A549 (cell line): ENCODE measurements at regions not wholly inside any gene's neighbourhood (a gene's known extent, or its start where the extent isn't known, plus 50 kb on each side); places are given as distances from the start of the nearest gene placed in this dataset.

Experiments used
- ATAC-seq, 2 experiments: fragments of 200-7000 bp in 1 of 2; fragments of >200 bp in 1 of 2; cut with Nextera tagmentation in 1 of 2; cut with Tn5 transposase in 1 of 2; 3 replicates each; pipeline versions ENCODE4 v1.8.0 to v1.9.1; 2018 to 2020; ENCODE audit warnings: mild to moderate bottlenecking in 1 of 2, moderate library complexity in 1 of 2
- CTCF ChIA-PET: fragments of 300-600 bp; sonication (Branson Sonifier 250); formaldehyde crosslinking; extraction: SDS; loops from one replicate; lab custom pipeline; 2021; ENCODE audit warnings: antibody characterized with exemption, inconsistent platforms; lab: Yijun Ruan, JAX
- POLR2A ChIA-PET: fragments of 350-600 bp; formaldehyde crosslinking; extraction: SDS; loops from one replicate; lab custom pipeline; 2021; ENCODE audit warnings: antibody characterized with exemption, inconsistent platforms; lab: Yijun Ruan, JAX
- DNase-seq, 2 experiments: peaks; one replicate each; pipeline versions ENCODE4 v3.0.0 to v3.0.0-alpha.2; 2011 to 2016; ENCODE audit warnings: low read depth in 1 of 2, low spot score in 1 of 2
- FAIRE-seq: peaks from 2 replicates; lab custom pipeline; 2011; peaks lifted over from hg19 to GRCh38; lab: Jason Lieb, UNC
- H3K27ac ChIP-seq, 2 experiments: fragments of >200 bp; sonication (Bioruptor Twin); formaldehyde crosslinking; 3 replicates each; pipeline ENCODE4 v1.5.1; 2016 to 2017
- H3K4me1 ChIP-seq: fragments of >200 bp; sonication (Bioruptor Twin); formaldehyde crosslinking; 3 replicates; pipeline ENCODE4 v1.6.1; 2016
- H3K4me2 ChIP-seq: fragments of >200 bp; sonication (Bioruptor Twin); formaldehyde crosslinking; 3 replicates; pipeline ENCODE4 v1.6.1; 2016
- H3K4me3 ChIP-seq: fragments of >200 bp; sonication (Bioruptor Twin); formaldehyde crosslinking; 3 replicates; pipeline ENCODE4 v1.5.1; 2016
- H3K9me3 ChIP-seq: fragments of >200 bp; sonication (Bioruptor Twin); formaldehyde crosslinking; 3 replicates; pipeline ENCODE4 v1.6.1; 2016
- CBX2 ChIP-seq: fragments of 200-600 bp; sonication (generic); IDR thresholded peaks from 2 replicates; pipeline ENCODE4 v1.6.1; 2016; ENCODE audit warnings: low read depth, mild to moderate bottlenecking, borderline replicate concordance
- EHF ChIP-seq: fragments of 250-450 bp; sonication (Bioruptor Pico); IDR thresholded peaks from 2 replicates; pipeline ENCODE4 v1.5.0; 2020; ENCODE audit warnings: mild to moderate bottlenecking
- ESRRA ChIP-seq: fragments of 150-350 bp; IDR thresholded peaks from 2 replicates; pipeline ENCODE4 v1.6.1; 2014; ENCODE audit warnings: mild to moderate bottlenecking, low read length, borderline replicate concordance
- FOSB ChIP-seq: fragments of 250-450 bp; sonication (Bioruptor Pico); IDR thresholded peaks from 2 replicates; pipeline ENCODE4 v1.5.0; 2020; ENCODE audit warnings: mild to moderate bottlenecking, moderate library complexity
- FOXS1 ChIP-seq: fragments of 250-450 bp; sonication (Bioruptor Pico); IDR thresholded peaks from 2 replicates; pipeline ENCODE4 v1.5.0; 2020; ENCODE audit warnings: mild to moderate bottlenecking, moderate library complexity
- GATA3 ChIP-seq: IDR thresholded peaks from 2 replicates; pipeline ENCODE4 v1.6.1; 2012; ENCODE audit warnings: borderline replicate concordance
- HOXA7 ChIP-seq: fragments of 250-450 bp; sonication (Bioruptor Pico); IDR thresholded peaks from 2 replicates; pipeline ENCODE4 v1.5.0; 2020; ENCODE audit warnings: mild to moderate bottlenecking, moderate library complexity
- JUNB ChIP-seq: fragments of >200 bp; sonication (Bioruptor Twin); formaldehyde crosslinking; IDR thresholded peaks from 2 replicates; pipeline ENCODE4 v1.6.1; 2016
- KDM1A ChIP-seq: fragments of 200-600 bp; sonication (generic); IDR thresholded peaks from 2 replicates; pipeline ENCODE4 v1.6.1; 2016; ENCODE audit warnings: low read depth, mild to moderate bottlenecking
- KDM5A ChIP-seq: fragments of 200-600 bp; sonication (generic); IDR thresholded peaks from 2 replicates; pipeline ENCODE4 v1.6.1; 2016; ENCODE audit warnings: antibody characterized with exemption, mild to moderate bottlenecking
- MAZ ChIP-seq: fragments of 150-350 bp; IDR thresholded peaks from 2 replicates; pipeline ENCODE4 v1.6.1; 2014; ENCODE audit warnings: antibody characterized with exemption, low read depth, low read length, borderline replicate concordance
- MYC ChIP-seq: IDR thresholded peaks from 2 replicates; pipeline ENCODE4 v1.6.1; 2012; ENCODE audit warnings: mild to moderate bottlenecking, inconsistent platforms, low read length, improper control_type of control experiment, borderline replicate concordance
- NFE2L2 ChIP-seq: fragments of 150-350 bp; conservative IDR thresholded peaks from 2 replicates; pipeline ENCODE4 v1.6.1; 2014; ENCODE audit warnings: low read length
- NR3C1 ChIP-seq: fragments of >200 bp; sonication (Bioruptor Twin); formaldehyde crosslinking; IDR thresholded peaks from 3 replicates; pipeline ENCODE4 v1.6.1; 2017
- PHF8 ChIP-seq: fragments of 200-600 bp; sonication (generic); IDR thresholded peaks from 2 replicates; pipeline ENCODE4 v1.6.1; 2016; ENCODE audit warnings: low read depth, mild to moderate bottlenecking, antibody characterized with exemption, moderate library complexity, borderline replicate concordance
- RARB ChIP-seq: fragments of 250-450 bp; sonication (Bioruptor Pico); IDR thresholded peaks from 2 replicates; pipeline ENCODE4 v1.8.0; 2021; ENCODE audit warnings: mild to moderate bottlenecking, moderate library complexity
- RCOR1 ChIP-seq: fragments of 150-350 bp; IDR thresholded peaks from 2 replicates; pipeline ENCODE4 v1.6.1; 2014; ENCODE audit warnings: antibody characterized with exemption, low read length, low read depth
- SREBF2 ChIP-seq: fragments of 450-650 bp; IDR thresholded peaks from 2 replicates; pipeline ENCODE4 v1.6.1; 2014; ENCODE audit warnings: mild to moderate bottlenecking, moderate library complexity
- TP53 ChIP-seq: fragments of 250-450 bp; sonication (Bioruptor Pico); IDR thresholded peaks from 2 replicates; pipeline ENCODE4 v1.5.0; 2021; ENCODE audit warnings: mild to moderate bottlenecking, moderate library complexity
- ZNF302 ChIP-seq: fragments of 250-450 bp; sonication (Bioruptor Pico); IDR thresholded peaks from 2 replicates; pipeline ENCODE4 v1.9.0; 2021; ENCODE audit warnings: inconsistent platforms, mild to moderate bottlenecking, moderate library complexity
- WGBS: methylation state at CpG from one replicate; pipeline ENCODE4 v1.1.6; 2017; ENCODE audit errors: missing lambda C conversion rate; 5-methylcytosine and 5-hydroxymethylcytosine counted together
- TF ChIP-seq, protein P1 (sequence below): fragments of 200-600 bp; sonication (generic); IDR thresholded peaks from 2 replicates; pipeline ENCODE4 v1.6.1; 2016; ENCODE audit warnings: antibody characterized with exemption, mild to moderate bottlenecking, moderate library complexity
- TF ChIP-seq, protein P2 (sequence below): fragments of 450-650 bp; IDR thresholded peaks from 2 replicates; pipeline ENCODE4 v1.6.1; 2014; ENCODE audit warnings: antibody characterized with exemption
- TF ChIP-seq, protein P3 (sequence below): fragments of >200 bp; sonication (Bioruptor Twin); formaldehyde crosslinking; IDR thresholded peaks from 3 replicates; pipeline ENCODE4 v1.5.1; 2016
- TF ChIP-seq, protein P4 (sequence below): fragments of 250-450 bp; sonication (Bioruptor Pico); IDR thresholded peaks from 2 replicates; pipeline ENCODE4 v1.5.0; 2020; ENCODE audit warnings: low read depth, mild to moderate bottlenecking, moderate library complexity
- TF ChIP-seq, protein P5 (sequence below): fragments of 150-350 bp; IDR thresholded peaks from 2 replicates; pipeline ENCODE4 v1.6.1; 2014; ENCODE audit warnings: low read depth, mild to moderate bottlenecking, low read length

DNA sequence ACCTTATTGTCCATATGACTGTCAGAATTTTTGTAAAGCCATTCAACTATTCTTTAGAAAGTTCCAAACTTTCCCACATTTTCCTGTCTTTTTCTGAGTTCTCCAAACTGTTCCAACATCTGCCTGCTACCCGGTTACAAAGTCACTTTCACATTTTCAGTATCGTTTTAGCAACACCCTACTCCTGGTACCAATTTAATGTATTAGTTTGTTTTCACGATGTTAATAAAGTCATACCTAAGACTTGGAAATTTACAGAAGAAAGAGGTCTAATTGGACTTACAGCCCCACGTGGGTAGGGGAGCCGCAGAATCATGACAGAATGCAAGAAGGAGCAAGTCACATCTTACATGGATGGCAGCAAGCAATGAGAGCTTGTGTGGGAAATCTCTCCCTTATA lies 867.8 kb downstream of the AMY1C start (continued):
- TF ChIP-seq ZNF302 = no peak
- TF ChIP-seq FOXS1 (CRISPR knock-in tag) = no peak
- TF ChIP-seq NR3C1 = no peak
- no peak for TF ChIP-seq MAZ

DNA sequence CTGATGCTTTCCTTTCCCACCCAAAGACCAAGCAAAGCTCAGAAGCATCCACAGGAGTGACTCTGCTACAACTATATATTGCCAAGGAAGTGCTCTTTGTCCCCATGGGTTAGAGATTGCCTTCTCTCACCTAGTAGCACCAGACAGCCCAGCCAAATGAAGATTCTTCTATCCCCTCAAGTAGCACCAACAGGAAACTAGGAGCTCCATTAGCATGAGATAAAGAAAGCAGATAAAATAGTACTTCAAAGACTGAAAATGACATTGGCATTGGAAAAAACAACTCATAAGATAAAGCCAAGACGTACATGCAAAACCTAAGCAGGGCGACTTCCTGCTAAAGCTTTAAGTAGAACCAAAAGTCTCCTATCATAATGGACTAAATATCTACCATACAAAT lies 871.5 kb downstream of the AMY1C start:
- no peak for TF ChIP-seq NR3C1
- TF ChIP-seq JUNB = no peak
- no peak for TF ChIP-seq MYC
- no peak for TF ChIP-seq FOSB (CRISPR knock-in tag)
- TF ChIP-seq KDM5A = no peak
- TF ChIP-seq, protein P1, sequence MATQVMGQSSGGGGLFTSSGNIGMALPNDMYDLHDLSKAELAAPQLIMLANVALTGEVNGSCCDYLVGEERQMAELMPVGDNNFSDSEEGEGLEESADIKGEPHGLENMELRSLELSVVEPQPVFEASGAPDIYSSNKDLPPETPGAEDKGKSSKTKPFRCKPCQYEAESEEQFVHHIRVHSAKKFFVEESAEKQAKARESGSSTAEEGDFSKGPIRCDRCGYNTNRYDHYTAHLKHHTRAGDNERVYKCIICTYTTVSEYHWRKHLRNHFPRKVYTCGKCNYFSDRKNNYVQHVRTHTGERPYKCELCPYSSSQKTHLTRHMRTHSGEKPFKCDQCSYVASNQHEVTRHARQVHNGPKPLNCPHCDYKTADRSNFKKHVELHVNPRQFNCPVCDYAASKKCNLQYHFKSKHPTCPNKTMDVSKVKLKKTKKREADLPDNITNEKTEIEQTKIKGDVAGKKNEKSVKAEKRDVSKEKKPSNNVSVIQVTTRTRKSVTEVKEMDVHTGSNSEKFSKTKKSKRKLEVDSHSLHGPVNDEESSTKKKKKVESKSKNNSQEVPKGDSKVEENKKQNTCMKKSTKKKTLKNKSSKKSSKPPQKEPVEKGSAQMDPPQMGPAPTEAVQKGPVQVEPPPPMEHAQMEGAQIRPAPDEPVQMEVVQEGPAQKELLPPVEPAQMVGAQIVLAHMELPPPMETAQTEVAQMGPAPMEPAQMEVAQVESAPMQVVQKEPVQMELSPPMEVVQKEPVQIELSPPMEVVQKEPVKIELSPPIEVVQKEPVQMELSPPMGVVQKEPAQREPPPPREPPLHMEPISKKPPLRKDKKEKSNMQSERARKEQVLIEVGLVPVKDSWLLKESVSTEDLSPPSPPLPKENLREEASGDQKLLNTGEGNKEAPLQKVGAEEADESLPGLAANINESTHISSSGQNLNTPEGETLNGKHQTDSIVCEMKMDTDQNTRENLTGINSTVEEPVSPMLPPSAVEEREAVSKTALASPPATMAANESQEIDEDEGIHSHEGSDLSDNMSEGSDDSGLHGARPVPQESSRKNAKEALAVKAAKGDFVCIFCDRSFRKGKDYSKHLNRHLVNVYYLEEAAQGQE = no peak
- no peak for TF ChIP-seq NFE2L2
- no peak for TF ChIP-seq HOXA7 (CRISPR knock-in tag)
- no peak for TF ChIP-seq RARB (CRISPR knock-in tag)
- TF ChIP-seq, protein P2, sequence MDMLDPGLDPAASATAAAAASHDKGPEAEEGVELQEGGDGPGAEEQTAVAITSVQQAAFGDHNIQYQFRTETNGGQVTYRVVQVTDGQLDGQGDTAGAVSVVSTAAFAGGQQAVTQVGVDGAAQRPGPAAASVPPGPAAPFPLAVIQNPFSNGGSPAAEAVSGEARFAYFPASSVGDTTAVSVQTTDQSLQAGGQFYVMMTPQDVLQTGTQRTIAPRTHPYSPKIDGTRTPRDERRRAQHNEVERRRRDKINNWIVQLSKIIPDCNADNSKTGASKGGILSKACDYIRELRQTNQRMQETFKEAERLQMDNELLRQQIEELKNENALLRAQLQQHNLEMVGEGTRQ = no peak
- POLR2A ChIA-PET = no interaction called here

DNA sequence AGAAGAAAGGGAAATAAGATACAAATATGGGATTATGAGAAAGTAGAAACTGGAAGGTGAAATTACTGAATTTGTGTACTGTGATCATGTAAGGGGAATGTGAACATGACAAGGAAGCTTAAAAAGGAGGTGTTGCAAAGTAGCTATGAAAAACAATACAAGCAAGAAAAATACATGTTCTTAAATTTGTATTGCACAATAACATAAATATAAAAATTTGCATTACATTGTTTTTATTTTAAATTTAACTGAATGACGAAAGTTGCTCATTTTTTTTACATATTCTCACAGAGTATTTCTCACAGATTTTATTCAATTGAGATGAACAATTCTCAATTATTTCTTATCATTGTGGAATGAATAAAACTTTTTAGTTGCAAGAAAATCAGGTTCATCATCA lies 874.8 kb downstream of the AMY1C start:
- Histone ChIP-seq H3K4me3 (no peak overlapping the region), H3K27ac (no peak overlapping the region), H3K9me3 (no peaks in the 10 kb centered on the region), H3K4me1 (no peaks in the 10 kb centered on the region), H3K4me2 (no peak overlapping the region)
- ATAC-seq (no peak), DNase-seq (no peak), FAIRE-seq (no peak)
- POLR2A ChIA-PET = no interaction called here
- TF ChIP-seq KDM1A = no peak
- 13% methylated on average over 1 of the region's 1 CpG for WGBS
- CTCF ChIA-PET = no interaction called here

More for the DNA sequence above, 871.5 kb downstream of the AMY1C start:
- ATAC-seq = no peak
- CTCF ChIA-PET = no interaction called here
- no peak overlapping the region for H3K27ac ChIP-seq
- 23% methylated on average over 2 of the region's 2 CpGs for WGBS
- no peaks in the 10 kb centered on the region for H3K4me1 ChIP-seq
- DNase-seq = no peak
- H3K9me3 ChIP-seq = no peaks in the 10 kb centered on the region
- H3K4me2 ChIP-seq = no peak overlapping the region
- H3K4me3 ChIP-seq = no peak overlapping the region
- FAIRE-seq = no peak

DNA sequence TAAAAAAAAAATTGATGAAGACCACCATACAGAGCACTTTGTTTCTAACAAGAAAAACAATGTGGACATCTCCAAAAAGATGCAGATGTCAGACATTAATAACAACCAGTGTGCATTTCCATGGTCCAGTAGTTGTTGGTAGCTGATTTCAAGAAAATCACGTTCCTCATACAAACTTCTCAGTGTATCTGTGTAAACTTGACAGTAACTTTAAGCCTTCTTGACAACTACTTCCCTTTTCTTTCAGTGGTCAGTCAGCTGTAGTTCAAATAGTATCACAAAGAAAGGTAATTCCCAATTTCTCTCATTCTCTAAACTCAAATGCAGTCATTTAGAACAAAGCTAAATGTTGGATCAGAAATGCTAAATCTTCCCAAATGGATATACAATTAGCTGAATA lies 879.9 kb downstream of the AMY1C start:
- no peak overlapping the region for H3K27ac ChIP-seq
- 7% methylated on average over 1 of the region's 1 CpG for WGBS
- no peaks in the 10 kb centered on the region for H3K4me1 ChIP-seq
- no peak overlapping the region for H3K4me3 ChIP-seq
- TF ChIP-seq TP53 (CRISPR knock-in tag) (no peak), EHF (no peak), HOXA7 (CRISPR knock-in tag) (no peak), RCOR1 (no peak), CBX2 (no peak), PHF8 (no peak), SREBF2 (no peak), GATA3 (no peak), FOXS1 (CRISPR knock-in tag) (no peak), ESRRA (no peak)
- TF ChIP-seq, protein P3, sequence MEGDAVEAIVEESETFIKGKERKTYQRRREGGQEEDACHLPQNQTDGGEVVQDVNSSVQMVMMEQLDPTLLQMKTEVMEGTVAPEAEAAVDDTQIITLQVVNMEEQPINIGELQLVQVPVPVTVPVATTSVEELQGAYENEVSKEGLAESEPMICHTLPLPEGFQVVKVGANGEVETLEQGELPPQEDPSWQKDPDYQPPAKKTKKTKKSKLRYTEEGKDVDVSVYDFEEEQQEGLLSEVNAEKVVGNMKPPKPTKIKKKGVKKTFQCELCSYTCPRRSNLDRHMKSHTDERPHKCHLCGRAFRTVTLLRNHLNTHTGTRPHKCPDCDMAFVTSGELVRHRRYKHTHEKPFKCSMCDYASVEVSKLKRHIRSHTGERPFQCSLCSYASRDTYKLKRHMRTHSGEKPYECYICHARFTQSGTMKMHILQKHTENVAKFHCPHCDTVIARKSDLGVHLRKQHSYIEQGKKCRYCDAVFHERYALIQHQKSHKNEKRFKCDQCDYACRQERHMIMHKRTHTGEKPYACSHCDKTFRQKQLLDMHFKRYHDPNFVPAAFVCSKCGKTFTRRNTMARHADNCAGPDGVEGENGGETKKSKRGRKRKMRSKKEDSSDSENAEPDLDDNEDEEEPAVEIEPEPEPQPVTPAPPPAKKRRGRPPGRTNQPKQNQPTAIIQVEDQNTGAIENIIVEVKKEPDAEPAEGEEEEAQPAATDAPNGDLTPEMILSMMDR = no peak
- TF ChIP-seq, protein P4, sequence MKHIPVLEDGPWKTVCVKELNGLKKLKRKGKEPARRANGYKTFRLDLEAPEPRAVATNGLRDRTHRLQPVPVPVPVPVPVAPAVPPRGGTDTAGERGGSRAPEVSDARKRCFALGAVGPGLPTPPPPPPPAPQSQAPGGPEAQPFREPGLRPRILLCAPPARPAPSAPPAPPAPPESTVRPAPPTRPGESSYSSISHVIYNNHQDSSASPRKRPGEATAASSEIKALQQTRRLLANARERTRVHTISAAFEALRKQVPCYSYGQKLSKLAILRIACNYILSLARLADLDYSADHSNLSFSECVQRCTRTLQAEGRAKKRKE = no peak
- TF ChIP-seq, protein P2 = no peak
- TF ChIP-seq, protein P5, sequence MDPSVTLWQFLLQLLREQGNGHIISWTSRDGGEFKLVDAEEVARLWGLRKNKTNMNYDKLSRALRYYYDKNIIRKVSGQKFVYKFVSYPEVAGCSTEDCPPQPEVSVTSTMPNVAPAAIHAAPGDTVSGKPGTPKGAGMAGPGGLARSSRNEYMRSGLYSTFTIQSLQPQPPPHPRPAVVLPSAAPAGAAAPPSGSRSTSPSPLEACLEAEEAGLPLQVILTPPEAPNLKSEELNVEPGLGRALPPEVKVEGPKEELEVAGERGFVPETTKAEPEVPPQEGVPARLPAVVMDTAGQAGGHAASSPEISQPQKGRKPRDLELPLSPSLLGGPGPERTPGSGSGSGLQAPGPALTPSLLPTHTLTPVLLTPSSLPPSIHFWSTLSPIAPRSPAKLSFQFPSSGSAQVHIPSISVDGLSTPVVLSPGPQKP = no peak
- FAIRE-seq (no peak), ATAC-seq (no peak), DNase-seq (no peak)
- ChIA-PET CTCF (no interaction called here), POLR2A (no interaction called here)
- H3K4me2 ChIP-seq = no peak overlapping the region
- no peaks in the 10 kb centered on the region for H3K9me3 ChIP-seq
